ENCODE measurements at regions not wholly inside any gene's neighbourhood (a gene's known extent, or its start where the extent isn't known, plus 50 kb on each side); places are given as distances from the start of the nearest gene placed in this dataset.
"Not testable (repeated sequence)": the region's sequence is repeated elsewhere in the genome, so short reads cannot be mapped to it uniquely, and the experiment has no call there.

GRCh38 chr20:29629395-29629794 is 1628.1 kb upstream of the DEFB115 start:
- intact Hi-C loops (cut with DNase I, micrococcal nuclease); H3K4me1 ChIP-seq (ENCODE audit: low read depth); H3K4me3 ChIP-seq; H3K36me3 ChIP-seq (ENCODE audit: low read depth); DNase-seq; ATAC-seq: not testable (repeated sequence)
- peaks cover 58% of the 10 kb centered on the region for H3K9me3 ChIP-seq
